GM12878 (cell line): ENCODE measurements at regions not wholly inside any gene's neighbourhood (a gene's known extent, or its start where the extent isn't known, plus 50 kb on each side); places are given as distances from the start of the nearest gene placed in this dataset.

Experiments
- ATAC-seq: fragments of 200-7000 bp; cut with Tn5 transposase; 3 replicates; pipeline ENCODE4 v1.9.1; 2020; ENCODE audit warnings: mild to moderate bottlenecking, moderate library complexity
- BruUV-seq: library from RNA; stranded (reverse); fragments of 400-500 nt; replicated peaks from 2 replicates; lab custom pipeline; 2021; lab: Mats Ljungman, UMichigan
- CTCF ChIA-PET: fragments of 300-600 bp; sonication (Branson Sonifier 250); formaldehyde crosslinking; extraction: SDS; loops from one replicate; lab custom pipeline; 2021; ENCODE audit warnings: inconsistent platforms; lab: Yijun Ruan, JAX
- POLR2A ChIA-PET: fragments of 350-600 bp; formaldehyde crosslinking; extraction: SDS; loops from one replicate; lab custom pipeline; 2021; ENCODE audit warnings: inconsistent platforms; lab: Charles Lee
- RAD21 ChIA-PET: fragments of 300-600 bp; sonication (Branson Sonifier 250); formaldehyde crosslinking; loops from one replicate; lab custom pipeline; 2023; ENCODE audit warnings: antibody characterized with exemption; ENCODE audit not compliant: unreplicated experiment; lab: Charles Lee
- SMC1A ChIA-PET: fragments of 300-600 bp; sonication (Branson Sonifier 250); formaldehyde crosslinking; loops from one replicate; lab custom pipeline; 2023; ENCODE audit not compliant: unreplicated experiment, uncharacterized antibody; lab: Charles Lee
- DNase-seq: peaks from one replicate; pipeline ENCODE4 v3.0.0-alpha.2; 2011; ENCODE audit warnings: low read depth, low spot score
- FAIRE-seq: peaks from 3 replicates; lab custom pipeline; 2011; peaks lifted over from hg19 to GRCh38; lab: Jason Lieb, UNC
- H2AFZ ChIP-seq: 2 replicates; pipeline ENCODE4 v1.6.0; 2011; ENCODE audit warnings: low read depth, low read length, control low read depth; ENCODE audit not compliant: control insufficient read depth
- H3K27ac ChIP-seq: 2 replicates; pipeline ENCODE4 v1.5.1; 2011; ENCODE audit warnings: control low read depth; ENCODE audit not compliant: control insufficient read depth, insufficient read depth
- H3K27me3 ChIP-seq, 2 experiments: replicated peaks in 1 of 2; 2 replicates each; pipeline versions ENCODE4 v1.6.0 to v1.6.1; 2011; ENCODE audit warnings: low read length in 1 of 2; ENCODE audit not compliant: control insufficient read depth in 2 of 2, insufficient read depth in 2 of 2
- H3K36me3 ChIP-seq, 2 experiments: 2 replicates each; pipeline ENCODE4 v1.5.1; 2011; ENCODE audit warnings: low read length in 1 of 2; ENCODE audit not compliant: control insufficient read depth in 2 of 2, insufficient read depth in 2 of 2
- H3K4me1 ChIP-seq: 2 replicates; pipeline ENCODE4 v1.6.1; 2011; ENCODE audit warnings: mild to moderate bottlenecking, low read length, moderate library complexity, mixed read lengths; ENCODE audit not compliant: control insufficient read depth, insufficient read depth
- H3K4me2 ChIP-seq: 2 replicates; pipeline ENCODE4 v1.6.0; 2011; ENCODE audit warnings: control low read depth; ENCODE audit not compliant: control insufficient read depth, insufficient read depth
- H3K4me3 ChIP-seq: fragments of 200-600 bp; sonication (generic); 2 replicates; pipeline ENCODE4 v1.5.1; 2016
- H3K79me2 ChIP-seq: 2 replicates; pipeline ENCODE4 v1.6.0; 2011; ENCODE audit warnings: low read length; ENCODE audit not compliant: control insufficient read depth, insufficient read depth
- H3K9ac ChIP-seq: 2 replicates; pipeline ENCODE4 v1.8.0; 2011; ENCODE audit warnings: low read length, control low read depth, mixed read lengths; ENCODE audit not compliant: control insufficient read depth, insufficient read depth
- H3K9me3 ChIP-seq: replicated peaks from 3 replicates; pipeline ENCODE4 v1.5.1; 2011; ENCODE audit warnings: mild to moderate bottlenecking, low read length; ENCODE audit not compliant: control insufficient read depth, insufficient read depth
- H4K20me1 ChIP-seq: 2 replicates; pipeline ENCODE4 v1.6.0; 2011; ENCODE audit not compliant: control insufficient read depth, insufficient read depth
- ATF7 ChIP-seq: fragments of 450-650 bp; IDR thresholded peaks from 2 replicates; pipeline ENCODE4 v1.6.1; 2016; ENCODE audit warnings: low read depth, mild to moderate bottlenecking
- CBX3 ChIP-seq: fragments of 200-600 bp; sonication (generic); IDR thresholded peaks from 2 replicates; pipeline ENCODE4 v1.6.1; 2016; ENCODE audit warnings: low read depth, borderline replicate concordance
- CREB1 ChIP-seq: IDR thresholded peaks from 2 replicates; pipeline ENCODE4 v1.6.1; 2012; ENCODE audit warnings: low read depth, mild to moderate bottlenecking, inconsistent platforms
- EP300 ChIP-seq, 2 experiments: fragments of 150-350 bp in 1 of 2; IDR thresholded peaks; 2 replicates each; pipeline ENCODE4 v1.6.1; 2011 to 2012; ENCODE audit warnings: low read depth in 2 of 2, low read length in 2 of 2, borderline replicate concordance in 1 of 2, improper control_type of control experiment in 1 of 2, inconsistent platforms in 1 of 2; ENCODE audit not compliant: control insufficient read depth in 1 of 2
- IKZF1 ChIP-seq: fragments of 450-650 bp; conservative IDR thresholded peaks from 2 replicates; pipeline ENCODE4 v1.6.1; 2017; ENCODE audit warnings: antibody characterized with exemption, mild to moderate bottlenecking
- IKZF2 ChIP-seq, 2 experiments: fragments of 450-650 bp; IDR thresholded peaks; 2 replicates each; pipeline ENCODE4 v1.6.1; 2017; ENCODE audit warnings: mild to moderate bottlenecking in 2 of 2, moderate library complexity in 2 of 2
- NFYA ChIP-seq: IDR thresholded peaks from 2 replicates; pipeline ENCODE4 v1.6.1; 2011; ENCODE audit warnings: low read depth, mild to moderate bottlenecking, low read length, improper control_type of control experiment, borderline replicate concordance
- PKNOX1 ChIP-seq: fragments of 450-650 bp; IDR thresholded peaks from 2 replicates; pipeline ENCODE4 v1.6.1; 2016; ENCODE audit warnings: mild to moderate bottlenecking
- RAD21 ChIP-seq: IDR thresholded peaks from 2 replicates; pipeline ENCODE4 v1.6.1; 2011; ENCODE audit warnings: mild to moderate bottlenecking, low read depth, low read length, moderate library complexity; ENCODE audit not compliant: insufficient read depth
- RBBP5 ChIP-seq: fragments of 200-600 bp; sonication (generic); conservative IDR thresholded peaks from 2 replicates; pipeline ENCODE4 v1.6.1; 2016
- TCF7 ChIP-seq: IDR thresholded peaks from 2 replicates; pipeline ENCODE4 v1.6.1; 2014; ENCODE audit warnings: antibody characterized with exemption, borderline replicate concordance
- YBX1 ChIP-seq: fragments of 450-650 bp; IDR thresholded peaks from 2 replicates; pipeline ENCODE4 v1.6.1; 2016; ENCODE audit warnings: antibody characterized with exemption
- ZZZ3 ChIP-seq: IDR thresholded peaks from 2 replicates; pipeline ENCODE4 v1.6.1; 2011; ENCODE audit warnings: low read depth; ENCODE audit not compliant: control insufficient read depth, insufficient read length
- whole genome bisulfite sequencing: methylation state at CpG from one replicate; pipeline ENCODE4 v1.1.6; 2016; ENCODE audit warnings: low lambda C conversion rate; ENCODE audit not compliant: insufficient replicate concordance, insufficient coverage; ENCODE audit errors: missing lambda C conversion rate; 5-methylcytosine and 5-hydroxymethylcytosine counted together
- in situ Hi-C: fragments of 300-500 bp; cut with MboI; formaldehyde crosslinking; loops from 9 replicates; pipeline ENCODE4 v1.14.3; 2018; ENCODE audit warnings: mixed read lengths
- intact Hi-C: fragments of 100-400 bp; cut with micrococcal nuclease; formaldehyde crosslinking; loops from one replicate; pipeline ENCODE4 v1.14.2; 2022; ENCODE audit not compliant: unreplicated experiment

DNA sequence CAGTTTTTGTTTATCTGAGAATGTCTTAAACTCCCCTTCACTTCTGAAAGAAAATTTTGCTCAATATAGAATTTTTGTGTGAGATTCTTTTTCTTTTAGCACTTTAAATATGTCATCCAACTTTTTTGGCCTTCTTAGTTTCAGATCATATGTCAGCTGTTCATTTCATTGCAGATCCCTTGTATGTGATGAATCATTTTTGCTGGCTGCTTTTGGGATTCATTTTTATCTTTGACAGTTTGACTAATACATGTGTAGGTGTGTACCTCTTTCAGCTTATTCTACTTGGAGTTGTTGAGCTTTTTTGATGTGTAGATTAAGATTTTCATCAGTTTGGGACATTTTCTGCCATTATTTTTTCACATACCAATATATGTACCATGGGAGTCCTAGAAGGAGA is 156.8 kb downstream of the FASLG start:
- no peak for TF ChIP-seq CBX3
- no peak for TF ChIP-seq IKZF1
- no peak for TF ChIP-seq RAD21
- no peaks in the 10 kb centered on the region for H3K36me3 ChIP-seq
- intact Hi-C loops: no loop called here
- no peak overlapping the region for H3K27ac ChIP-seq
- CTCF ChIA-PET: interaction anchor here (1.1 to 14.9 kb wide), 4 partner anchors 10 to 387 kb away, joined by 5 to 414 read pairs (median 28); partner anchors contain the start of gene TNFSF4
- no peak for DNase-seq
- H3K9me3 ChIP-seq: peaks cover 23% of the 10 kb centered on the region; the same call in 2 of the 3 replicates
- POLR2A ChIA-PET: no interaction called here
- FAIRE-seq: no peak
- RAD21 ChIA-PET: no interaction called here
- in situ Hi-C loops: loop anchor here (5.0 kb wide), 1 partner anchor 68 kb away; no protein-coding TSS in a partner anchor
- H3K4me1 ChIP-seq: peaks cover 28% of the 10 kb centered on the region
- H3K79me2 ChIP-seq: no peaks in the 10 kb centered on the region
- no peak overlapping the region for H3K9ac ChIP-seq
- BruUV-seq: no TSS peak
- no peak overlapping the region for H2AFZ ChIP-seq
- no peaks in the 10 kb centered on the region for H4K20me1 ChIP-seq
- no peak overlapping the region for H3K4me3 ChIP-seq
- H3K4me2 ChIP-seq: no peak overlapping the region
- peaks cover 0 to 6% of the 10 kb centered on the region in 2 experiments; a peak in 1 of 4 replicates for H3K27me3 ChIP-seq
- ATAC-seq: no peak
- SMC1A ChIA-PET: interaction anchor here (0.6 to 6.7 kb wide), 9 partner anchors 10 to 386 kb away, joined by 3 to 98 read pairs (median 4); partner anchors contain the start of gene TNFSF4

- peak overlapping the region; percentile 73 for H3K27ac ChIP-seq
- no peaks in the 10 kb centered on the region for H4K20me1 ChIP-seq
- peaks cover 32% of the 10 kb centered on the region for H3K4me1 ChIP-seq
- ChIA-PET POLR2A (interaction anchor here (0.5 to 2.2 kb wide), 7 partner anchors 40 to 599 kb away, joined by 3 to 7 read pairs (median 4); no protein-coding TSS in a partner anchor), SMC1A (interaction anchor here (0.5 to 6.7 kb wide), 22 partner anchors 9 to 1450 kb away, joined by 3 to 98 read pairs (median 4); partner anchors contain the start of gene TNFSF4), CTCF (interaction anchor here (0.7 to 14.9 kb wide), 13 partner anchors 14 to 599 kb away, joined by 3 to 414 read pairs (median 4); partner anchors contain the start of gene TNFSF4), RAD21 (interaction anchor here (0.8 to 4.9 kb wide), 19 partner anchors 8 to 1399 kb away, joined by 3 to 52 read pairs (median 4); partner anchors contain the start of gene TNFSF4)
- peak; percentile 99 for DNase-seq
- H3K4me3 ChIP-seq: no peak overlapping the region; the same call in 1 of the 2 replicates
- H3K9me3 ChIP-seq: peaks cover 17% of the 10 kb centered on the region; the same call in 2 of the 3 replicates
- no peaks in the 10 kb centered on the region for H3K27me3 ChIP-seq
- no peaks in the 10 kb centered on the region for H3K79me2 ChIP-seq
- H3K4me2 ChIP-seq: peak overlapping the region; percentile 87
- WGBS: under 1% methylated on average over 6 of the region's 6 CpGs
- peak; percentile 95 for ATAC-seq
- BruUV-seq: no TSS peak
- intact Hi-C loops: loop anchor here (1.0 to 2.0 kb wide), 4 partner anchors 38 to 596 kb away; partner anchors contain the start of gene TNFSF4
- no peak overlapping the region for H3K9ac ChIP-seq
- peak; percentile 93 for FAIRE-seq
- in situ Hi-C loops: loop anchor here (5.0 kb wide), 1 partner anchor 72 kb away; no protein-coding TSS in a partner anchor
- H2AFZ ChIP-seq: peak overlapping the region; percentile 49; the same call in 1 of the 2 replicates
- H3K36me3 ChIP-seq: no peaks in the 10 kb centered on the region
- TF ChIP-seq PKNOX1: peak; percentile 97
- TF ChIP-seq IKZF2 (IDR thresholded peaks at IDR 0.05): peak; percentile 93 to 96
- TF ChIP-seq TCF7: peak; percentile 57; the same call in 1 of the 2 replicates
- no peak for TF ChIP-seq NFYA
- TF ChIP-seq CREB1: peak; percentile 71
- no peak for TF ChIP-seq YBX1
- no peak for TF ChIP-seq ZZZ3
- peak; percentile 93; the same call in 1 of the 2 replicates for TF ChIP-seq RBBP5
- TF ChIP-seq ATF7: peak; percentile 94
- peak; percentile 91 to 92 for TF ChIP-seq EP300 (IDR thresholded peaks at IDR 0.05; ENCODE audit: borderline replicate concordance in 1 of 2, control insufficient read depth in 1 of 2, low read depth in 2 of 2, low read length in 2 of 2)
These were observed 160.1 kb downstream of the FASLG start for GRCh38 chr1:172818841-172819527.
